ENCODE measurements at regions not wholly inside any gene's neighbourhood (a gene's known extent, or its start where the extent isn't known, plus 50 kb on each side); places are given as distances from the start of the nearest gene placed in this dataset.

DNA sequence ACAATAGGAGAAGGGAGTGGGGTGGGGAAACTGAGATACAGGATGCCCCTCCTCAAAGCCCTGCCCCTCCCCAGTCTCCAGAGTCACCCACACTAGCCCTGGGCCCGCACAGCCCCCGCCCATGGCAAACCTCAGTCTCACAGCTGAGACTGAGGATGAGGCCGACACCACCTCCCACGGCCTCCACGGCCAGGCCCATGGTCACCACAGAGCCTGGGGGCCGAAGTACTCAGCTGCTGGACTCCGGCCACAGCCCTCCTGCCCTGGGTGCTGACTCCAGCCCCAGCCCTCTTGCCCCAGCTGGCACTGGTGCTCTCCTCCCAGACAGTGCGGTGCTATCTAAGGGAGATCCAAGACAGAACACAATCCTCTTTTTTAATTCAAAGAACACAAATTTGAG is 176.1 kb downstream of the TTLL2 start:
- peaks cover 0 to 4% (median 2%) of the 10 kb centered on the region in 5 donors for H3K4me1 ChIP-seq (ENCODE audit: control insufficient read depth in 5 of 5, insufficient read depth in 5 of 5, low read length in 5 of 5)
- H3K27ac ChIP-seq (ENCODE audit: low read depth, low read length) = no peak overlapping the region
- peaks cover 0 to 4% (median 0%) of the 10 kb centered on the region in 5 donors for H3K27me3 ChIP-seq (ENCODE audit: control insufficient read depth in 5 of 5, insufficient read depth in 4 of 5, low read length in 5 of 5)
- no peak overlapping the region for H3K4me3 ChIP-seq (ENCODE audit: low read depth in 1 of 5, low read length in 5 of 5)
- no peak overlapping the region for H3K9ac ChIP-seq (ENCODE audit: low read length in 5 of 5)
- no peaks in the 10 kb centered on the region for H3K36me3 ChIP-seq (ENCODE audit: control insufficient read depth in 5 of 5, insufficient read depth in 5 of 5, low read length in 5 of 5)
- H3K9me3 ChIP-seq (ENCODE audit: control insufficient read depth in 5 of 5, low read length in 5 of 5) = no peaks in the 10 kb centered on the region

DNA sequence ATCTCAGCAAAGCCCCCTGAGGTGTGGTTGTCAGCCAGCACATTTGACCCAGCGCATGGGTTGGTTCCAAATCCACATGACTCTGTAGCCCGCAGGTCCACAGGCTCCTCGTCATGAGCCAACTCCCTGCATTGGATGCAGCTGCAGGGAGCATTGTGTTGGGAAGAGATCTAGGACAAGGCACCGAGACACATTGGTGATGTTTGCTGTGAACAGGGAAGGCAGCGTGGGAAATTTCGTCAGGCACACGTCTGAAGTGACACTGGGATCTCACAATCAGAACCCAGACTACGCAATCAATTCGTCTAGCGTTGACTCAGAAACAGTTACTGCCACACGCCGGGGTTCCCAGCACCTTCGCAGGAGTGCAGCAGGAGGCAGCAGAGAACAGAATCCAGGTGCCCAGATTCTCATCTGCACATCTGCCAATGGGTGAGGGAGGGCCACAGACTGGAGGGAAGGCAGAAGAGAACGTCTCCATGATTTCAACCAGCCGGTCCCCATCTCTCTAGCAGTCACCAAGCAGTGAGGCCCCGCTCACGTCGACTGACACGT is 177.0 kb downstream of the TTLL2 start:
- H3K9me3 ChIP-seq (ENCODE audit: control insufficient read depth in 5 of 5, low read length in 5 of 5) = no peaks in the 10 kb centered on the region
- H3K27me3 ChIP-seq (ENCODE audit: control insufficient read depth in 5 of 5, insufficient read depth in 4 of 5, low read length in 5 of 5) = peaks cover 0 to 4% (median 0%) of the 10 kb centered on the region in 5 donors
- H3K36me3 ChIP-seq (ENCODE audit: control insufficient read depth in 5 of 5, insufficient read depth in 5 of 5, low read length in 5 of 5) = no peaks in the 10 kb centered on the region
- H3K27ac ChIP-seq (ENCODE audit: low read depth, low read length) = no peak overlapping the region
- peaks cover 0 to 4% (median 2%) of the 10 kb centered on the region in 5 donors for H3K4me1 ChIP-seq (ENCODE audit: control insufficient read depth in 5 of 5, insufficient read depth in 5 of 5, low read length in 5 of 5)
- H3K9ac ChIP-seq (ENCODE audit: low read length in 5 of 5) = no peak overlapping the region
- H3K4me3 ChIP-seq (ENCODE audit: low read depth in 1 of 5, low read length in 5 of 5) = no peak overlapping the region

DNA sequence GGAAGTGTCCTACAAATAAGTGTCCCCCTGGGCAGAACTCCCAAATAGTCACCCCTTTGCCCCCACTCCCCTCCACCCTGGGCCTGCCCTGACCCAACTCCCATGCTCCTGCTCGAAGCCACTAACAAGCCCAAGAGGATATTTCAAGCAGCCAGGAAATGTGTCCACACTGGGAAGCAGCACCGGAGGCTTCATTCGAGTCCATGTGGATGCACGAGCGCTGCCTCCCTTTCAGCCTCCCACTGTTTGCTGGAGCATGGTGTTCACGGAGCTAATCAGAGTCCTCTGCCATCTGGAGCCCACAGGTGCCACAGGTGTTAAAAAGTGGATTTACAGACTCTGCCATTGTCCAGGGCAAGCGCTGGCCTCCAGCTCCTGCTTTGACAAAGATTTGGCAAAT is 177.6 kb downstream of the TTLL2 start:
- no peak overlapping the region for H3K4me3 ChIP-seq (ENCODE audit: low read depth in 1 of 5, low read length in 5 of 5)
- H3K4me1 ChIP-seq (ENCODE audit: control insufficient read depth in 5 of 5, insufficient read depth in 5 of 5, low read length in 5 of 5) = peaks cover 0 to 4% (median 2%) of the 10 kb centered on the region in 5 donors
- H3K9ac ChIP-seq (ENCODE audit: low read length in 5 of 5) = no peak overlapping the region
- no peak overlapping the region for H3K27ac ChIP-seq (ENCODE audit: low read depth, low read length)
- peaks cover 0 to 3% (median 0%) of the 10 kb centered on the region in 5 donors for H3K27me3 ChIP-seq (ENCODE audit: control insufficient read depth in 5 of 5, insufficient read depth in 4 of 5, low read length in 5 of 5)
- H3K9me3 ChIP-seq (ENCODE audit: control insufficient read depth in 5 of 5, low read length in 5 of 5) = no peaks in the 10 kb centered on the region
- no peaks in the 10 kb centered on the region for H3K36me3 ChIP-seq (ENCODE audit: control insufficient read depth in 5 of 5, insufficient read depth in 5 of 5, low read length in 5 of 5)

DNA sequence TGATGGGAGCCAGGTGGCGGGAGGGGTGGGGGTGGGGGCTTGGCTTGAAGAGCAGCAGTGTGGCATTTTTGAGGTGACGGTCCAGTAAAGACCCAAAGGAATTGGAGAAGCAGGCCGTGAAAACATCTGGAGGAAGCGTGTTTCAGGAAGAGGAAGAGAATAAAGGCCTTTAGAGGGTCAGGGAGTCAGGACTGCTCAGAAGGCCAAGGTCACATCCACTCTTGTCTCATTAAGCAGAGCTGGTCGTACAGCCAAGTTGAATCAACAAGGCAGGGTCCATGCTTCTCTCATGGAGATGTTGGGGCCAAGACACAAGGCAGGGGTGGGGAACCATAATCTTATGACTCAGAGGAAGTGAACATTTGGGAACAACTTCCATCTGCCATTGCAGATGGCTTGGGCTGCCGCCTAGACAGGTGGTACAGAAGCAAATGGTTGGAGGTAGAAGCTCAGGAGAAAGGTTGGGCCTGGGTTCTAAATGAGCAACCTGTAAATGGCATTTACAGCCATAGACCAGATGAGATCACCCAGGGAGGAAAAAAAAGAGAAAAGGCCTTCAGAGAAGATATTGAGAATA is 179.6 kb downstream of the TTLL2 start:
- no peak overlapping the region for H3K9ac ChIP-seq (ENCODE audit: low read length in 5 of 5)
- H3K9me3 ChIP-seq (ENCODE audit: control insufficient read depth in 5 of 5, low read length in 5 of 5) = no peaks in the 10 kb centered on the region
- H3K27ac ChIP-seq (ENCODE audit: low read depth, low read length) = no peak overlapping the region
- H3K27me3 ChIP-seq (ENCODE audit: control insufficient read depth in 5 of 5, insufficient read depth in 4 of 5, low read length in 5 of 5) = peaks cover 0 to 8% (median 6%) of the 10 kb centered on the region in 5 donors
- H3K4me3 ChIP-seq (ENCODE audit: low read depth in 1 of 5, low read length in 5 of 5) = no peak overlapping the region
- H3K4me1 ChIP-seq (ENCODE audit: control insufficient read depth in 5 of 5, insufficient read depth in 5 of 5, low read length in 5 of 5) = peaks cover 0 to 4% (median 0%) of the 10 kb centered on the region in 5 donors
- H3K36me3 ChIP-seq (ENCODE audit: control insufficient read depth in 5 of 5, insufficient read depth in 5 of 5, low read length in 5 of 5) = no peaks in the 10 kb centered on the region

DNA sequence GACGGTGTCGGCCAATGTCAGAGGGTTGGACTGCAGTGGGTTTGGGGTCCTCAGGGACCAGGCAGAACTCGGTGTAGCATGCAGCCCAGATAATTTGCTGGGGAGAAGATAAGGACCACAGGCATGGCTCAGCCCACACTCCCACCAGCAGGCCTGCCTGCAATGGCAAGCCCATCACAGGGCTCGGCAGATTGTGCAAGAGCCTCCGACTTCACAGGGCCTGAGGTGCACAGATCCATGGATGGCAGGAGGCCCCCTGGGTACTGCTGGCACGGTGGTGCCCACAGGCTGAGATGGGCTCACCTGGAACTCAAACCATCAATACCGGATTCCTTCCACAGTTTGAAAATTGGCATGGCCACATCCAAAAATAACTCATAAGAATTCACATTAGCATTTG is 180.3 kb downstream of the TTLL2 start:
- no peak overlapping the region for H3K9ac ChIP-seq (ENCODE audit: low read length in 5 of 5)
- peaks cover 0 to 4% (median 0%) of the 10 kb centered on the region in 5 donors for H3K4me1 ChIP-seq (ENCODE audit: control insufficient read depth in 5 of 5, insufficient read depth in 5 of 5, low read length in 5 of 5)
- H3K36me3 ChIP-seq (ENCODE audit: control insufficient read depth in 5 of 5, insufficient read depth in 5 of 5, low read length in 5 of 5) = no peaks in the 10 kb centered on the region
- no peaks in the 10 kb centered on the region for H3K9me3 ChIP-seq (ENCODE audit: control insufficient read depth in 5 of 5, low read length in 5 of 5)
- peaks cover 4 to 11% (median 9%) of the 10 kb centered on the region in 5 donors for H3K27me3 ChIP-seq (ENCODE audit: control insufficient read depth in 5 of 5, insufficient read depth in 4 of 5, low read length in 5 of 5)
- H3K27ac ChIP-seq (ENCODE audit: low read depth, low read length) = no peak overlapping the region
- no peak overlapping the region for H3K4me3 ChIP-seq (ENCODE audit: low read depth in 1 of 5, low read length in 5 of 5)

DNA sequence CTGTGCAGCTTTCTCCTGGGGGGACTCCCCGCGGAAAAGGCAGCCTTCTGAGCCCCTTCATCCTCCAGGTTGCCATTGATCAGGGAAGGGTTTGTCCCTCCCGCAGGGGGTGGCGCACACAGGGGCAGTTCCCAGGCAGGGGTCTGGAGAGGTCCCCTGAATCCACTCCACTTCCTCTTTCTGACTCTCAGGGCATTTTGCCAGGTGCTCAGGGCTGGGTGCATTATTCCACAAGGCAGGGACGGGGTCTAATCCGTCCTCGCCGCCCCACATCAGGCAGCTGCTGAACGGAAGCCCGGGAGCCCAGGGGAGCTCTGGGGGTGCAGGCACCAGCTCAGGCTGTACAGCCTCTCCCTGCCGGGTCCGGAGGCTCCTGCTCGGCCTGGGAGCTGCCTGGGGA is 180.9 kb downstream of the TTLL2 start:
- Histone ChIP-seq H3K9me3 (ENCODE audit: control insufficient read depth in 5 of 5, low read length in 5 of 5) (no peaks in the 10 kb centered on the region), H3K4me1 (ENCODE audit: control insufficient read depth in 5 of 5, insufficient read depth in 5 of 5, low read length in 5 of 5) (peaks cover 0 to 4% (median 0%) of the 10 kb centered on the region in 5 donors), H3K36me3 (ENCODE audit: control insufficient read depth in 5 of 5, insufficient read depth in 5 of 5, low read length in 5 of 5) (no peaks in the 10 kb centered on the region), H3K4me3 (ENCODE audit: low read depth in 1 of 5, low read length in 5 of 5) (no peak overlapping the region), H3K27ac (ENCODE audit: low read depth, low read length) (no peak overlapping the region), H3K27me3 (ENCODE audit: control insufficient read depth in 5 of 5, insufficient read depth in 4 of 5, low read length in 5 of 5) (peaks cover 4 to 11% (median 9%) of the 10 kb centered on the region in 5 donors), H3K9ac (ENCODE audit: low read length in 5 of 5) (no peak overlapping the region)

DNA sequence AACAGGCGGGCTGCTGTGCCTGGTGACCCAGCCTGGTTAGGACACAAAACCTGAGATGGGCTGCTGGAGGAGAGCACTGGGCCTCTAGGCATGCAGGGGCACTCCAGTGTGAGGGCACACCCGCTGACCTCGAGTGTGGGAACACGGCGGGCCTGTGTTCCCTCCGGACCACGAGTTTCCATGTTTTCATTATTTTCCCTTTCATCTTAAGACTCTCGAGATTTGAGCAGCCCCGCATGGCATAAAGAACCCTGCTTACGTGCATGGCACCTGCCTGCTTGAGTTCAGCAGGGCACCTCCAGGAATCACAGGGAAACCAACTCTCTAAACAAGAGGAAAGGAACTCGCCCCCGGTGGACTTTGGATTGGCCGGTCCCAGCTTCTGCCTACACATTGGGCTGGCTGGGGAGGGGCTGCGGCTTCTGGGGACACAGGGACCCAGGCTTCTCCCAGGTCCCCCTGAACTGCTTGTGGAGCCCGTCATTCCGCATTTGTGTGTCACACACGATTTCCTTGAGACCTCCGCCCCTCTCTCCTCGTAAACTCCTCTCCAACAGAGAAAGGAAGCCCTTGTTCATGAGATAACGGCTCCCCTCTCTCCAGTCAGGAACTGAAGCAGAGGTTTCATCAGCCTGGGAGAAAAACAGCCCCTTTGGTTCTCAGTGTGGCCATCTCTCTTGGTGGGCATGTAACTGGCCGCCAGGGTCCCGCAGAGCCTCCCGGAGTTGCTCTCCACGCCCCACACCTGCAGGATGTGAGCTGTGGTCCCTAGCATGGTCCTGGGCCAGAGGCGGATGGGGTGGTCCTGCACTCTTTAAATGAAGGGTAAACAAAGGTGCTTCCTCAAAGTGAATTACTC is 181.8 kb downstream of the TTLL2 start:
- H3K4me3 ChIP-seq (ENCODE audit: low read depth in 1 of 5, low read length in 5 of 5) = no peak overlapping the region
- no peak overlapping the region for H3K27ac ChIP-seq (ENCODE audit: low read depth, low read length)
- H3K4me1 ChIP-seq (ENCODE audit: control insufficient read depth in 5 of 5, insufficient read depth in 5 of 5, low read length in 5 of 5) = peaks cover 0 to 4% (median 0%) of the 10 kb centered on the region in 5 donors
- H3K9ac ChIP-seq (ENCODE audit: low read length in 5 of 5) = no peak overlapping the region
- H3K36me3 ChIP-seq (ENCODE audit: control insufficient read depth in 5 of 5, insufficient read depth in 5 of 5, low read length in 5 of 5) = no peaks in the 10 kb centered on the region
- peaks cover 4 to 11% (median 9%) of the 10 kb centered on the region in 5 donors for H3K27me3 ChIP-seq (ENCODE audit: control insufficient read depth in 5 of 5, insufficient read depth in 4 of 5, low read length in 5 of 5)
- H3K9me3 ChIP-seq (ENCODE audit: control insufficient read depth in 5 of 5, low read length in 5 of 5) = no peaks in the 10 kb centered on the region

DNA sequence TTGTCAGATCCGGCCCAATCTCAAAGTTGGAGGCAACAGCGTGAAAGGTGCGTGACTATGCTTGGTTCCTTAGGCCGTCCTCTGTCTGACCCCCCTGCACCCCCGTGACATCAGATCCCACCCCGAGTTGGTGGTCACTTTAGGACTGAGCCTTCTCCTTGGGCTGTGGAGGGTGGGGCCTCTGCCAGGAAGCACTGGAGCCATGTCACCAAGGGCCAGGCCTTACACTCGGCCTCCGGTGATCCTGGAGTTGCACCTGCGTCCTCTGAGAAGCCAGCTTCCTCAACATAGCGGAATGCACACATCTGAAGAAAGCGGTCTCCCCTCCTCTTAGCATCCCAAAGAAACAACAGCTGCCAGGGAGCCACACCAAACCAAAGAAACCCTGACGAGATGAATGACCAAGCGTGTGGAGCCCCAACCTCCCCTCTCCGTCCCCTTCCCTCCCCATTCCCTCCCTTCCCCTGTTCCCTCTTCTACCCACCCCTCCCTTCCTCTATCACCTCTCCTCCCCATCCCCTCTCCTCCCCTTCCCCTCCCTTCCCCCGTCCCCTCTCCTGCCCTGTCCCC is 182.6 kb downstream of the TTLL2 start:
- no peaks in the 10 kb centered on the region for H3K9me3 ChIP-seq (ENCODE audit: control insufficient read depth in 5 of 5, low read length in 5 of 5)
- H3K4me1 ChIP-seq (ENCODE audit: control insufficient read depth in 5 of 5, insufficient read depth in 5 of 5, low read length in 5 of 5) = peaks cover 0 to 4% (median 0%) of the 10 kb centered on the region in 5 donors
- H3K9ac ChIP-seq (ENCODE audit: low read length in 5 of 5) = no peak overlapping the region
- no peaks in the 10 kb centered on the region for H3K36me3 ChIP-seq (ENCODE audit: control insufficient read depth in 5 of 5, insufficient read depth in 5 of 5, low read length in 5 of 5)
- H3K27me3 ChIP-seq (ENCODE audit: control insufficient read depth in 5 of 5, insufficient read depth in 4 of 5, low read length in 5 of 5) = peaks cover 4 to 11% (median 9%) of the 10 kb centered on the region in 5 donors
- no peak overlapping the region for H3K4me3 ChIP-seq (ENCODE audit: low read depth in 1 of 5, low read length in 5 of 5)
- H3K27ac ChIP-seq (ENCODE audit: low read depth, low read length) = no peak overlapping the region

DNA sequence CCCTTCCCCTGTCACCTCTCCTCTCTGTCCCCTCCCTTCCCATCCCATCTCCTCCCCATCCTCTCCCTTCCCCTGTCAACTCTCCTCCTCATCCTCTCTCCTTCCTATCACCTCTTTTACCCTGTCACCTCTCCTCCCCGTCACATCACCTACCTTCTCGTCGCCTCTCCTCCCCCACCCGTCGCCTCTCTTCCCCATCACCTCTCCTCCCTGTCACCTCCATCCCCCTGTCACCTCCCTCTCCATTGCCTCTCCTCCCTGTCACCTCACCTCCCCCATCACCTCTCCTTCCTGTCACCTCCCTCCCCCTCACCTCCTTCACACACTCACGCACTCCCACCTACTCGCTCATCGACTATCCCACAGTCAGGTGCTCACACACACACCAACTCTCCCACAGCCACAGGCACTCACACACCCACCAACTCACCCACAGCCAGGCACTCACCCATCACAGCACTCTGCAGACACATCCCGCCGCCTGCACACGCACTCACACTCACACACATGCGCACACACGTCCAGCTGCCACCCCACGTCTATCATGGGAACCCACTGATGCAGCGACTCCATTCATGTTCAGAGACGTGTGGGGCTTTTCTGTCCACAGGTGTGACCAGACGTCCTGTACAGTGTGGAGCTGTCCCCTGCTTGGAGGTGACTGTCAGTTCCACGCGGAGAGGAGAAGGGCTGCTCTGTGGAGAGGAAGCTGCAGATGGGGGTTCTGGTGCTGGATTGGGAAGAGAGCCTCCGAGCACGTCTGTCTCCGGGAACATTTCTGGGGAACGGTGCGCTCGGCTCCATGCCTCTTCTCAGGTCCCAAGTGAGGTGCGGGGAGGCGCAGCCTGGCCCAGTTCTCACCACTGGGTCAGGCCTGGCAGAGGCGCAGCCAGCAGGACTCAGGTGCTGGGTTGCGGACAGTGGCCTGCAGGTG is 184.3 kb downstream of the TTLL2 start:
- Histone ChIP-seq H3K9me3 (ENCODE audit: control insufficient read depth in 5 of 5, low read length in 5 of 5) (no peaks in the 10 kb centered on the region), H3K9ac (ENCODE audit: low read length in 5 of 5) (no peak overlapping the region), H3K27me3 (ENCODE audit: control insufficient read depth in 5 of 5, insufficient read depth in 4 of 5, low read length in 5 of 5) (peaks cover 4 to 11% (median 9%) of the 10 kb centered on the region in 5 donors)

More for the DNA sequence above, 184.3 kb downstream of the TTLL2 start:
- Histone ChIP-seq H3K4me3 (ENCODE audit: low read depth in 1 of 5, low read length in 5 of 5) (no peak overlapping the region), H3K27ac (ENCODE audit: low read depth, low read length) (no peak overlapping the region), H3K36me3 (ENCODE audit: control insufficient read depth in 5 of 5, insufficient read depth in 5 of 5, low read length in 5 of 5) (no peaks in the 10 kb centered on the region), H3K4me1 (ENCODE audit: control insufficient read depth in 5 of 5, insufficient read depth in 5 of 5, low read length in 5 of 5) (peaks cover 0 to 4% (median 0%) of the 10 kb centered on the region in 5 donors)
